GM11168 (cell line): ENCODE measurements at regions not wholly inside any gene's neighbourhood (a gene's known extent, or its start where the extent isn't known, plus 50 kb on each side); places are given as distances from the start of the nearest gene placed in this dataset.
"Not testable (repeated sequence)": the region's sequence is repeated elsewhere in the genome, so short reads cannot be mapped to it uniquely, and the experiment has no call there.

Source experiments
- in situ Hi-C: fragments of 300-500 bp; cut with MboI; formaldehyde crosslinking; loops from one replicate; pipeline ENCODE4 v1.12.0; 2022; ENCODE audit warnings: low sequenced_read_pairs; ENCODE audit not compliant: unreplicated experiment

- in situ Hi-C loops = not testable (repeated sequence)
Observed at GRCh38 chr5:14922952-14923351, 51.4 kb upstream of the ANKH start.

- in situ Hi-C loops = no loop called here
Observed at GRCh38 chr5:14922456-14922855, 50.9 kb upstream of the ANKH start.
